ENCODE measurements at regions not wholly inside any gene's neighbourhood (a gene's known extent, or its start where the extent isn't known, plus 50 kb on each side); places are given as distances from the start of the nearest gene placed in this dataset.

DNA sequence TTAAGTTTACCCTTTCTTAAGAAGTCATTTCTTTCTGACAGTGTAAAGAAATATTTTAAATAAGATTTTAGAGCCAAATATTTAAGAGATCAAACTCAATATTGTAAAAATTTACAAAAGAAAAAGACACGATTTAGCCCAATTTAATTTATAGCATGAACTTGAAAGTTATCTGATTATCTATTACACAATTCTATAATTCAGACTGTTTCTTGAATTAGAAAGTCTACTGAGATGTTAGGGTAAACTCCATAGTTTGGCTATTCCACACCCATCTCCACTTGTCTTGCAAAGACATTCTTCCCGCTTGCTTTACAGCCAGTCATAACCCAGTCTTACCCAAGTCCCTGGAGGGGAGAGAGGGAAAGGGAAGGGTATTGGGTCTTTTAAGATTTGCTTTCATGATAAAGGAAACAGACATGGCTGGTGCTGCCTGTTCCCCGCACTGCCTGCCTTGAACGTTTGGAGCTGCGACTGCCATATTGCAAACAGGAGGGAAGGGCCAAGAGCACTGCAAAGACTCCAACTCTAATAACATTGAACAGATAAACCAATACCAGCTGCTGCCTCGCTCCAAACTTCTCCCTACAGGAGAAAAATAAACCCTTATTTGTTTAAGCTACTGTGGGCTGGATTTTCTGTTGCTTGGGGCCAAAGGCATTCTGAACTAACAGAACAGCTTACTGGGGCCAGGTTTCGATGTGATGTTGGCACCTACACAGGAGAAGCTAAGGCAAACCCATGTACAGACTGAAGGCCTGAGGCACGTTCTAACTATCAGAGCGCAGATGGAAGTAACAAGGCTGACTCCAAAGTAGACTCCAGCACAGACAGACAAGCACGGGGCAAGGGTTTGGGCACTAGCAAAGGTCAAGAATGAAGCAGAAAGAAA lies 552.3 kb upstream of the JARID2 start:
- no peak for DNase-seq

GRCh38 chr6:14694308-14694707 lies 551.6 kb upstream of the JARID2 start:
- DNase-seq, result no peak

- no peak for DNase-seq
These were observed 550.3 kb upstream of the JARID2 start for GRCh38 chr6:14695579-14695978.

DNA sequence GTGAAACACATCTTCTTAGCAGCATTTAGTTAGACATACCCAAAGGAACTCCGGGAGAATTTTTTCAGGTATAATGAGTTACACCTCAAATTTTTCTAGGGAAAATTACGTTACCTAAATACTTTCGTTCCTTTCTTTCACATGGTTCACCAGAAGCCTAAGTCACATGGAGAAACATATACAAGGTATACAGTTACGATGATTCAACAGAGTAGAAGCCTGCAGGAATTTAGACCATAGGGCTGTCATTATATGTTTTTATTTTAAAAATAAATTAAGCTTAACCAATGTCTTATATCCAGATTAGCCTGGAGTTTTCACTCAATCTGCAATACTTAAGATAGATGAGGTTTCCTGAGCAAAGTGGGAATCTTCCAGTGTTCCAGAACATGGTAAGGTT lies 549.5 kb upstream of the JARID2 start:
- no peak for DNase-seq

- DNase-seq, result no peak
These were observed 548.4 kb upstream of the JARID2 start for GRCh38 chr6:14697427-14697826.

DNA sequence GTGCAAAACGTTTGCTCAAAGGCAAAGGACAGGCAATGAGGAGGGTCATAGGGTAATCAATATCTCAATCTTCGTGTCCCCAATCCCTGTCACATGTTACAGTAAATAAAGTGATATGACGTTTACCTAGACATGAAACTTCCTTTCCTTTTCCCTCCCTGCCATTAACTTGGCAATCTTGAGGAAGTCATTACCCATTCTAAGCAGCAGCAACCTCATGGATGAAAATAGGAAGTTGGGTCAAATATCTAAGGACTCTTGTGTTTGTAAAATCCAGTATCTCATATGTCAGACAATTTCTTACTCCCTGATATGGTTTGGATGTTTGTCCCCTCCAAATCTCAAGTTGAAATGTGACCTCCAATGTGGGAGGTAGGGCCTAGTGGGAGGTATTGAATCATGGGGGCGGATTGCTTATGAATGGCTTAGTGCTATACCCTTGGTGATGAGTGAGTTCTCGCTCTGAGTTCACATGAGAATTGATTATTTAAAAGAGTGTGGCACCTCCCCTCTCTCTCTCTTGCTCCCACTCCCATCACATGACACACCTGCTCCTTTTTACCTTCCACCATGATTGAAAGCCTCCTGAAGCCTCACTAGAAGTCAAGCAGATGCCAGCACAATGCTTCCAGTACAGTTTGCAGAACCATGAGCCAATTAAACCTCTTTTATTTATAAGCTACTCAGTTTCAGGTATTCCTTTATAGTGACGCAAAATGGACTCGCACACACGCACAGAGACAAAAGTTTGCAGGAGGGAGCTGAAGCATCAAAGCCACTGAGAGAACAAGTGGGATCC lies 545.9 kb upstream of the JARID2 start:
- no peak for DNase-seq

DNA sequence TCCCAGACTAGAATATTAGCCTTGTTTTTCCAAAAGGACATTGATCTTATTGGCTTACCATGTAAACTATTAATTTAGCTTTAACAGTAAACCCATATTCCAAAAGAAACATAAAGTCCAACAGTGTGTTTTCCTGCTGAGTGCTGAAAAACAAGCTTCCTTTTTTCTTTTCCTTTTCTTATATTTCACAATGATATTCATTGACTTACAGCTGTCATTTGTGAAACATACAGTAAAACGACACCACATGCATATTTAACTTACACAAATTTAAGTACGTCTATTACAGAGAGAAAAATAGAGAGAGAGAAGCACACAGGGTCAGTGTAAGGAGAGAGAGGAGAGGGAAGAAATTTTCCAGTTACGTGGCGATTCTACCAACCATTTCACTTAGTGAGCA lies 543.9 kb upstream of the JARID2 start:
- DNase-seq, result no peak

DNA sequence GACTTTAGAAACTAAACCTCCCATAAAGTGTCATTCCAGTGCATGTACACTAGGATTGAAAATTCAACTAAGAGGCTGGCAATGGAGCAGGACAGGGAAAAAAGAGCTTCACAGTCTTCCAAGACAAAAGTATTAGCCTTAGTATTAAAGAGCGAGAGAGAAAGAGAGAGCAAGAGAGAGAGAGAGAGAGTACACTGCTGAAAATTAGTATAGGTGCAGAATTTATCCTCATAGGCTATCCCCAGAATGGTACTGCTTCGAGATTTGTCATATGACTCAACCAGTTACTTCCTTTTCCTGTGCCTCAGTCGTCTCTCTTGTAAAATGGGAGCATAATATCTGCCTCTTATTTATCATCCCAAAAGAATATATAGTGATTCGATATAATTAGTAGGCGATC lies 543.2 kb upstream of the JARID2 start:
- no peak for DNase-seq

DNA sequence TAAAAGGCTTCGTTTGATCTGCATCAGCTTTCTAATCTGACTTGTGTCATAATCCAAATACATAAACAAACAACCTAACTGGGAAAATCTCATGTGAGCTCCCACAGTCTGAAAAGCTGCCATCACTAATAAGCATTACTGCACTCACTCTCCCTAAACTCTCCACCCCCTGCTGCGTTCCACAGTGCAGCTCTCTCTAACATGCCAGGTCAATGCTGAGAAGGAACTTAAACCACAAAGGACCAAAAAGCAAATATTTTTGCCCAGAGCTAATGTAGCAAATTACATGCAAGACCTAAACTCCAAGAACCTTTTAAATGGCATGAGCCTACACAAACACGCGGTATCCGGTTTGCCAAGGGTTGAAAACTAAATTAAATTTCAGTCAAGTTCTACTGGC lies 542.3 kb upstream of the JARID2 start:
- no peak for DNase-seq

- DNase-seq, result no peak
These were observed 541.2 kb upstream of the JARID2 start for GRCh38 chr6:14704383-14705271.

DNA sequence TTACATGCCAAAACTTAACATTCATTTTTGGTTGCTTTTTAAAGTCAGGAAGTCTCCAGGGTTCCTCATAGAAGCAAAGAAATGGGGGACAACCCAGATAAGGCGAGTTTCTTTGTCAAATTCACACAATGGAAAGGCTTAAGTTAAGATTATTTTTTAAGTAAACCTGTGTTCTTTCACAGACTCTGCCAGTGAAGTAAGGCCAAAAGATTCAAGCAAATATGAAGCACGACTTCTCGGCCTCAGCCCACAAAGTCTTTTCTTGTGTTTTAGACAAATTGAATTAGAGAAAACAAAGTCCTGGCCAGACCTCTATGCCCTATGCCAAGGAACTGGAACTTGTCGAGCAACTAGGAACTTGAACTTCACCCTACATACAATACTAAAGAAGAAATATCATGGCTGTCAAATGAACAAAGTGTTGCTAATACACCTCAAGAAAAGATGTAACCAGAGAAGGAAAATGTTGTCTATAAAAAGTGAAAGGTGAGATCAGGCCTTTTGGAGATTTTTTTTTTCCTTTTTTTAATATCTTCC lies 540.0 kb upstream of the JARID2 start:
- no peak for DNase-seq

DNA sequence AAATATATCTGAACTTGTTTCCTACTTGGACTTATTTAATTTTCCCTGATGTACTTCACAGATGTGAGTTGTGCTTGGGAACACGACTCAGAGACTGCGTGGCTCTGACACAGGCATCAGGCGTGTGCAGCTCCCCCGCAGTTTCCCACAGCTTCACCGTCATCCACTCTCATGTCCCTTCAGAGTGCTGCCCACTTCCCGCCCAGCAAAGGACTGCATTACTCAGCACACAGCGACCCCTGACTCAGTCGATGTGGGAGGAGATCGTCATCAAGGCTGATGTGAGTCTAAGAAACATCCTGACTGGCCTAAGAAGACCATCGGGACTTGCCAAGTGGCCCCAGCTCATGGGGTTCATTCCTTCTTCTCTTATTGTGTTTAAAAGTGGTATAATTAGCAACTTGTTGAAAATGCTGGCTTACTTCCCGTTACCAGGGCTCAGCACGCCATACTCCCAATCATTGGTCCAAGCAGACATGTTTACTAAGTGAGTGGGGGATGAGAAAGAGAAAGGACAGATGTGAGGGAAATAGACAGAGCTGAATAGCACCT lies 539.4 kb upstream of the JARID2 start:
- peak; percentile 38 for DNase-seq

GRCh38 chr6:14707276-14707675 lies 538.6 kb upstream of the JARID2 start:
- no peak for DNase-seq

DNA sequence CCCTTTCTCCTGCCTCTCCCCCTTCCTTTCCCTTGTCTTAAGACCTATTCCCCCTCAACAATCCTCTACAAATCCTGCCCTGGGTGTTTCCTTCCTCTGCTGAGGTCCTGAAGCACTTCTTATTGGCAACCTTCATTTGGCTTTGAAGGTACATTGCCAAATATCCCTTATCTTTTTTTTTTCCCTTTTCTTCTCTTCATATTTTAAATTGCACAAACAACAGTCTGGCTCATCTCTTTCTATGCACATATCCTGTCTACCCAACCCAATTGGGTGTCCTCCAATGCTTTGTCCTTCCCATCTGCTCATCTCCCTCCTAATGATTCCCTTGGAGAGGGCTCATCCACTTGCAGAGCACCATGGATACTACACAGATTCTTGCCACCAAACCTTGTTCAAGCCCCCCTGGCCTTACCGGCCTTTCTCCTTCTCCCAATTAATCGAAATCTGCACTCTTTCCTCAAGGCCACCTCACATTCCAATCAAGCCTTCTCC lies 537.9 kb upstream of the JARID2 start:
- no peak for DNase-seq

DNA sequence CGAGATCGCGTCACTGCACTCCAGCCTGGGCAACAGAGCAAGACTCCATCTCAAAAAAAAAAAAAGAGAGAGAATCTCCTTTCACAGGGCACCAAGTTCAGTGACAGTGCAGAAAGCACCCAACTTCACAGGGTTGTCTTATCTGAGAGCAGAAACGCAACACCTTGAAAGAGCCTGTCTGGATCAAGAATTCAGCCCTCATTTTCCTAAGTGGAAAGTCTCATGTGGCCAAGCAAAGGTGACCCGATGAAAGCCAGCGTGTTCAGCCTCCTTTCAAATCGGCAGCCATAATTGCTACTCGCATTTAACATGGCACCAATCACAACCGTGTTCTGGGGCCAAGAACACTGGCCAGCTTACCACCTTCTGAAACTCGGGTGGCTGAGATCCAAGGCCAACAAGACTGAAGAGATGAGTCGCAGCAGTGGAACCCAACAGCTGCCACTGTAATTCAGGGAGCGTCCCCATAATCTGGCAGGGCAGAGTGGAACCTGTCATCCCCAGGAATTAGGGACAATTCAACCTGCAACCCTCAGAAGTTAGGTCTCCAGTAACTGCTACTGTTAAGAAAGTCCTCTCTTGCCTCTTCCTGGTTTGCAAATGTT lies 536.7 kb upstream of the JARID2 start:
- DNase-seq, result no peak

- DNase-seq, result no peak
These were observed 536.0 kb upstream of the JARID2 start for GRCh38 chr6:14709900-14710299.

DNA sequence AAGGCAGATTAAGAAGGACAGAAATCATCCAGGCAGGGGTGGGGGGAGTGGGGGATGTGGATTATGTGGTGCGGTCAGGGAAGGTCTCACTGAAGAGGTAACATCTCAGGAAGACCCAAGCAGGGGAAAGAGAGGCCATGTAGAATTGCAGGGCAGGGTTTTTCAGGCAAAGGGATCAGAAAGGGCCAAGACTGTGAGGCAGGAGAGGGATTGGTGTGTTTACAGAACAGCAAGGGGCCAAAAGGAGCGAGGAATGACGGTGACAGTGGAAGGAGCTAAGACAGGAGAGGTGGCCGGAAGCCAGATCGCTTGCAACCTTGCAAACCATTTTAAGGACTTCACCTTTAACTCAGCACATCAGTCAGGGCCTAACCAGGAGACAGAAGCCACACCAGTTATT lies 535.4 kb upstream of the JARID2 start:
- DNase-seq, result no peak

DNA sequence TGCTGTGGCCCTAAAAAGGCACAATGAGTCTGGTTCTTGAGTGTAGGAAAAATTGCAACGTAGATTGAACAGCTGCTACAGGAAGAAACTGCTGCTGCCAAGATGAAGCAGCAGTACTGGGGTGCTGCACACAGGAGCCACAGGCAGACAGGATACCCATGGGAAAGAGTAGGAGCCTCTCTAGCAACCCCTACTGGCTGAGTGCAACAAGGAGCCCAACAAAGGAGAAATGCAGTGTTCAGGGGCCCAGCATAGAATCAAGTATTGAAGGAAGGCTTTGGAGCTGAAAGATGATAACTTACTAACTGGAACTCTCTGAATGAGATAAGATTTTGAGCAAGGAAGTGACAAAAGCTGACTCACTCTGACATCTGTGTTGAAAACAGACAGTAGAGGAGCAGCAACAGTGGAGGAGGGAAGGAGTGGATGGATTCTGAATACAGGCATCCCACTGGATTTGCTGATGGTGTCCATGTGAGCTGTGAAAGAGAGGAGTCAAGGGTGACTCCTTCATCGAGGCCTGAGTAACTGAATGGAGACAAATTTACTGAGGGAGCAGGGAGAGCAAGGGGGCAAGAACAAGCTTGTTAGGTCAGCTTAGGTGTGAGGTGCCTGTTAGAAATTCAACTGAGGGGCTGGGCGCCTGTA lies 534.7 kb upstream of the JARID2 start:
- DNase-seq, result no peak

DNA sequence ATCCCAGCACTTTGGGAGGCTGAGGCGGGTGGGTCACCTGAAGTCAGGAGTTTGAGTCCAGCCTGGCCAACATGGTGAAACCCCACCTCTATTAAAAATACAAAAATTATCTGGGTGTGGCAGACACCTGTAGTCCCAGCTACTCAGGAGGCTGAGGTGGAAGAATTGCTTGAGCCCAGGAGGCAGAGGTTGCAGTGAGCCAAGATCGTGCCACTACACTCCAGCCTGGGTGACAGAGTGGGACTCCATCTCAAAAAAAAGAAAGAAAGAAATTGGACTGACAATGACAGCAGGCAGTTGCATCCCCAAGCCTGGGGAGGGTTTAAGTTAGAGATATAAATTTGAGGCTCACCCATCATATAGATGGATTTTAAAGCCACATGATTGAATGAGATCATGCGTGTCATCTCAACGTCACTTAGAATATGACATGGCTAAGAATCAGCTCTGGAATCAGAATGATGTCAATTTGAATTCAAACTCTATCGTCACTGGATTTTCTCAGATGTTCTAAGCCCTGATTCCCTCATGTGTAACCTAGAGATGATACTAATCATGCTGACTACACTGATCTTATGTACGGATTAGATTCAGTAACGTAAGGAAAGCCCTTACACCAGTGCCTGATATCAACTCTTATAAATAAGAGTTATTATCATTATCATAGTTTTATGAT lies 534.0 kb upstream of the JARID2 start:
- DNase-seq, result no peak
